HG03558 (cell line): ENCODE measurements at regions not wholly inside any gene's neighbourhood (a gene's known extent, or its start where the extent isn't known, plus 50 kb on each side); places are given as distances from the start of the nearest gene placed in this dataset.
"Not testable (repeated sequence)": the region's sequence is repeated elsewhere in the genome, so short reads cannot be mapped to it uniquely, and the experiment has no call there.

ENCODE experiments used
- ATAC-seq: cut with Tn5 transposase; IDR thresholded peaks from one replicate; pipeline ENCODE4 v1.9.1; 2021; ENCODE audit warnings: moderate number of reproducible peaks; ENCODE audit not compliant: unreplicated experiment; ENCODE audit errors: extremely low read depth

DNA sequence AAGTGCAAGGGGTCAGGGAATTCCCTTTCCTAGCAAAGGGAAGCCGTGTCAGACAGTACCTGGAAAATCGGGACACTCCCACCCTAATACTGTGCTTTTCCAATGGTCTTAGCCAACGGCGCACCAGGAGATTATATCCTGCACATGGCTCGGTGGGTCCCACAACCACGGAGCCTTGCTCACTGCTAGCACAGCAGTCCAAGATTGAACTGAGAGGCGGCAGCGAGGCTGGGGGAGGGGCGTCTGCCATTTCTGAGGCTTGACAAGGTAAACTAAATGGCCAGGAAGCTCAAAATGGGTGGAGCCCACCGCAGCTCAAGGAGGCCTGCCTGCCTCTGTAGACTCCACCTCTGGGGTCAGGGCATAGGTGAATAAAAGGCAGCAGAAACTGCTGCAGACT is 76.5 kb upstream of the LINC00632 start:
- ATAC-seq = not testable (repeated sequence)

DNA sequence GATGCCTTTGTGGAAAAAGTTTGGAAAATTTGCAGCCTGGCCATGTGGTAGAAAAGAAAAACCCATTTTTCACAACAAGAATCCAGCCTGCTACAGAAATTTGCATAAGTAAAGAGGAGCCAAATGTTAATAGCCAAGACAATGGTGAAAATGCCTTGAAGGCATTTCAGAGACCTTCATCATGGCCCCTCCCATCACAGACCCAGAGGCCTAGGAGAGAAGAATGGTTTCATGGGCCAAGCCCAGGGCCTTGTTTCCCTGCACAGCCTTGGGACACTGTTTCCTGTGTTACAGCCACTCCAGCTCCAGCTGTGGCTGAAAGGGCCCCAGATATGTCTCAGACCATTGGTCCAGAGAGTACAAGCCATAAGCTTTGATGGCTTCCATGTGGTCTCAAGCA is 101.4 kb upstream of the LINC00632 start:
- ATAC-seq = no peak

DNA sequence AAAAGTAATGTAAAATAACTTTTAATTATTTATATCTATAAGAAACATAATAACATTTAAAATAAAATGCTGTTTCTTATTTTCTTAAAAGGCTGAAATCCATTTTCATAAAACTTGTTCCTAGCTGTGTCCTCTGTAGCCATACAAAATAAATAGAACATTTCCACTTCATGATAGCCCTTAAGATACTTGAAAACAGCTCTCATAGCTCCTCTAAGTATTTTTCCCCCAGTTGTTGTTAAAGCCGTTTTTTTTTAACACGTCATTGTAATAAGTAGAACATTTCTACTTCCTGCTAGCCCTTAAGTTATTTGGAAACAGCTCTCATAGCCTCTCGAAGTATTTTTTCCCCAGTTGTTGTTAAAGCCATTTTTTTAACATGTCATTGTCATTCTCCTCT is 97.3 kb upstream of the SOX3 start:
- ATAC-seq = no peak

DNA sequence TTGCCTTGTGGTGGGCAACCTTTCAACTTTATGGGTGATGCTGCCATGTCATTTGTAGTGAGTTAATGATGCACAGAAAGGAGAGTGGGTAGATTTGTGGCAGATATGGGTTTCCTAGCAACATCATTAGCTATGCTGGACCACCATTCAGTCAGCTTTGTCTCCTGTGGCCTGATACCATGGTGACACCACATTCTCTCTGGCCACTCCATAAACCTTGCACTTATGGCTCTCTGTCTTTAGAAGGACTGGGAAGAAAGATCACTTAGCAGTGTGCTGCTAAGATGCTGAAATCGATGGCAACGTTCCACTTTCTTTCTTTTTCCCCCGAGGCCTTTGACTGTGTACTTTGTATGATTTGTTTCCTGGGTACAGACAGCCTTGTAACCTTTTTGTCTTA is 95.0 kb upstream of the SOX3 start:
- ATAC-seq = no peak

DNA sequence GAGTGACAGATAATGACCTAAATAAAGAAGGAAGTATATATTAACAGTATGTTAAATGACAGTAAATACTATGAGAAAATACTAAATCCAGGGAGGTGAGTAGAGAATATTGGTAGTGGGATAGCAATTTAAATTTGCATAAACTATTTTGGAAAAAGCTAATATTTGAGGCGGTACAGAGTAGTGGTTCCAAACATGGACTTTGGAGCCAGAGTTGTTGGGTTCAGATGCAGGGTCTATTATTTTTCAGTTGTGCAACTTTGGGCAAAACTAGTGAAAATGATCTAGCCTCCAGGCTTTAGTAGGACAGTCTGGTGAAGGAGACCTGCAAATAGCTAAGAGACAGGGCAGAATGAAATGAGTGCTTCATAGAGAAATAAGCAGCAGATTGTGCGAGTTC is 84.8 kb upstream of the SOX3 start:
- ATAC-seq = no peak

DNA sequence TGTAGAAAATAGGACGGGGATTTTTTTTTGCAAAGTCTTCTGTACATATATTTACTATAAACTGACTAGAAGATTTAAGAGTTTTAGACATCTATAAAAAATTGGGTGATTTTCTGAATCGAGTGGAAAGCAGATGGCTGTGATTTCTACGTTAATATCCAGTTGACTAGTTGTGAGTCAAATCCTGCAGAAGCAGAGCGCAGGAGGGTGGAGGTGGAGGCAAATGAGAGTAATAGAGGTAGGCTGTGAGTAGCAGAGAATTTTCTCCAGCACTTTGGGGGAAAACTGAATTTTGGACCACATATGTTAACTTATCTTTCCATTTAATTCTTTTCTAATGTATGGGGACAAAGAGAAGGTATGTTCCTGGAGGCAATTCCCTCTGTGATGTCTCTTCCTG is 82.1 kb upstream of the SOX3 start:
- ATAC-seq = no peak

DNA sequence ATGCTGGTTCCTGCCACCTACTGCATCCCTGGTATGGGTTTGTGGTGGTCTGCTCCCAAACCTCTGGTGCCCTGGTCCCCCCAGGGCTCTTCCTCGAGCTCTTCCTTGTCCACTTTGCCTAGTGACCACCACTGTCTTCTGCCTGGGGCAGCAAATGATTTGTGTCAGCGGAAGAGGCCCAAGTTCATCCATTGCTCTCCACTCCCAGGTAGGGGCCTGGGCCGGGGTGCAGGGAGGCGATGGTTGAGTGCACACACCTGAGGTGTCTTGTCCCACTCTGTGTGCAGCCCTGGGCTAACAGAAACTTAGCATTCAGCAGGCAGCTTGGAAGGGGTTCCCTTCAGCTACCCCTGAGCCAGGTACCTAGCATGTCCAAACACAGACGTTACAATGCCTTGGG is 75.6 kb upstream of the SOX3 start:
- no peak for ATAC-seq

DNA sequence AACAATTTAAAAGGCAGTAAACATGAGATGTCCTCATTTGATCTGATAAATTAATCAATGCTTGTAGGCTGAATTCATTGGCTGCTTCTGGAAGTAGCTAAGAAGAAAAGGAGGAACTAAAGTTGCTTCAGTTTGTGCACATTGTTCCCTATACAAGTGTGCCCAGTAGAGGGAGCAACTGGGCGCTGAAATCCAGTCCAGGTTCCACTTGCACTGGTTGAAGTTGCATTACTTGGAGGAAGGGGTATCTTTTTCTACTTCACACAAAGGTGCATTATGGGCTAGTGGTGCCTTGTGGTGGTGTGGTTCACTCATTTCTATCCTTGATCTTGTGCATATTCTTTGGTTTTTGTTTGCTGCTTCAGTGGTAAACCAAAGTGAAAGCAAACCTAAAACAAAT is 67.9 kb upstream of the SOX3 start:
- peak; percentile 77 for ATAC-seq

DNA sequence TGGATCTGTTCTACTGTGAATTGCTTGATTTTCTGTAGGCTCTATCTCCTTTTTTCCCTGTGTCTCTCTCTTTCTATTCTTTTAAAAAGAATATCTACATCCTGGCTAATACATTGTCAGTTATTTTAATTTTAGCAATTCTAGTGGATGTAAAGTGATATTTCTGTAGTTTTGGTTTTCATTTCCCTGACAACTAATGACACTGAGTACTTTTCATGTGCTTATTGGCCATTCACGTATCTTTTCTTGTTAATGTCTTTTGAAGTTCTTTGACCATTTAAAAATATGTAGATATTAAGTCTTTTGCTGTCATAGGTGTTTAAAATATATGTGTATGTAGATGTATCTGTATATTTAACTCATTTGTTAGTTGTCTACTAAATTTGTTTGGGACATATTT is 59.0 kb upstream of the SOX3 start:
- ATAC-seq = no peak
